ENCODE measurements at regions not wholly inside any gene's neighbourhood (a gene's known extent, or its start where the extent isn't known, plus 50 kb on each side); places are given as distances from the start of the nearest gene placed in this dataset.

GRCh38 chr11:129613071-129613470 lies 202.6 kb upstream of the TMEM45B start:
- TF ChIP-seq EP300 (IDR thresholded peaks at IDR 0.05; ENCODE audit: borderline replicate concordance) = no peak
- TF ChIP-seq TAF1 (IDR thresholded peaks at IDR 0.05; ENCODE audit: low read depth) = no peak
- no peak for TF ChIP-seq REST (IDR thresholded peaks at IDR 0.05; ENCODE audit: low read depth)
- TF ChIP-seq MAX (IDR thresholded peaks at IDR 0.05) = no peak

Measured in Ishikawa (cell line).